ENCODE measurements at regions not wholly inside any gene's neighbourhood (a gene's known extent, or its start where the extent isn't known, plus 50 kb on each side); places are given as distances from the start of the nearest gene placed in this dataset.
"Not testable (repeated sequence)": the region's sequence is repeated elsewhere in the genome, so short reads cannot be mapped to it uniquely, and the experiment has no call there.

GRCh38 chr15:31715208-31715607 is 315.1 kb upstream of the CHRNA7 start:
- not testable (repeated sequence) for H3K27ac ChIP-seq; DNase-seq (ENCODE audit: low read depth, low spot score)

GRCh38 chr15:31718625-31719024 is 311.7 kb upstream of the CHRNA7 start:
- DNase-seq (ENCODE audit: low read depth, low spot score); H3K27ac ChIP-seq: not testable (repeated sequence)

GRCh38 chr15:31719396-31720022 is 310.8 kb upstream of the CHRNA7 start:
- H3K27ac ChIP-seq; DNase-seq (ENCODE audit: low read depth, low spot score): not testable (repeated sequence)

GRCh38 chr15:31723019-31723418 is 307.3 kb upstream of the CHRNA7 start:
- H3K27ac ChIP-seq; DNase-seq (ENCODE audit: low read depth, low spot score): not testable (repeated sequence)

GRCh38 chr15:31724903-31725302 is 305.4 kb upstream of the CHRNA7 start:
- not testable (repeated sequence) for DNase-seq (ENCODE audit: low read depth, low spot score); H3K27ac ChIP-seq

GRCh38 chr15:31725619-31726018 is 304.7 kb upstream of the CHRNA7 start:
- DNase-seq (ENCODE audit: low read depth, low spot score); H3K27ac ChIP-seq: not testable (repeated sequence)

GRCh38 chr15:31727612-31728011 is 302.7 kb upstream of the CHRNA7 start:
- DNase-seq (ENCODE audit: low read depth, low spot score) = no peak
- H3K27ac ChIP-seq = no peak overlapping the region

- DNase-seq (ENCODE audit: low read depth, low spot score) = no peak
- no peak overlapping the region for H3K27ac ChIP-seq
Observed at GRCh38 chr15:31732726-31733125, 297.6 kb upstream of the CHRNA7 start.

GRCh38 chr15:31733424-31733823 is 296.9 kb upstream of the CHRNA7 start:
- no peak overlapping the region for H3K27ac ChIP-seq

GRCh38 chr15:31740203-31740602 is 290.1 kb upstream of the CHRNA7 start:
- no peak overlapping the region for H3K27ac ChIP-seq
- no peak for DNase-seq (ENCODE audit: low read depth, low spot score)

More at GRCh38 chr15:31733424-31733823, 296.9 kb upstream of the CHRNA7 start:
- no peak for DNase-seq (ENCODE audit: low read depth, low spot score)

- no peak for DNase-seq (ENCODE audit: low read depth, low spot score)
- H3K27ac ChIP-seq = no peak overlapping the region
Observed at GRCh38 chr15:31745841-31746240, 284.5 kb upstream of the CHRNA7 start.

- DNase-seq (ENCODE audit: low read depth, low spot score) = no peak
- no peak overlapping the region for H3K27ac ChIP-seq
Observed at GRCh38 chr15:31752065-31752762, 278.1 kb upstream of the CHRNA7 start.

- no peak overlapping the region for H3K27ac ChIP-seq
- DNase-seq (ENCODE audit: low read depth, low spot score) = no peak
Observed at GRCh38 chr15:31752905-31753304, 277.4 kb upstream of the CHRNA7 start.

- H3K27ac ChIP-seq = no peak overlapping the region
- peak; percentile 8 for DNase-seq (ENCODE audit: low read depth, low spot score)
Observed at GRCh38 chr15:31758126-31758525, 272.2 kb upstream of the CHRNA7 start.

GRCh38 chr15:31768055-31768454 is 262.3 kb upstream of the CHRNA7 start:
- DNase-seq (ENCODE audit: low read depth, low spot score) = no peak
- H3K27ac ChIP-seq = no peak overlapping the region

GRCh38 chr15:31774045-31774444 is 256.3 kb upstream of the CHRNA7 start:
- DNase-seq (ENCODE audit: low read depth, low spot score) = no peak

GRCh38 chr15:31776039-31776438 is 254.3 kb upstream of the CHRNA7 start:
- H3K27ac ChIP-seq = no peak overlapping the region
- no peak for DNase-seq (ENCODE audit: low read depth, low spot score)

More at GRCh38 chr15:31774045-31774444, 256.3 kb upstream of the CHRNA7 start:
- H3K27ac ChIP-seq = no peak overlapping the region

GRCh38 chr15:31781261-31781660 is 249.1 kb upstream of the CHRNA7 start:
- no peak for DNase-seq (ENCODE audit: low read depth, low spot score)
- H3K27ac ChIP-seq = no peak overlapping the region

- no peak for DNase-seq (ENCODE audit: low read depth, low spot score)
- no peak overlapping the region for H3K27ac ChIP-seq
Observed at GRCh38 chr15:31782016-31782783, 248.1 kb upstream of the CHRNA7 start.

- no peak for DNase-seq (ENCODE audit: low read depth, low spot score)
- no peak overlapping the region for H3K27ac ChIP-seq
Observed at GRCh38 chr15:31782951-31783350, 247.4 kb upstream of the CHRNA7 start.

GRCh38 chr15:31786360-31786759 is 244.0 kb upstream of the CHRNA7 start:
- H3K27ac ChIP-seq = no peak overlapping the region
- DNase-seq (ENCODE audit: low read depth, low spot score) = no peak
